ENCODE measurements at regions not wholly inside any gene's neighbourhood (a gene's known extent, or its start where the extent isn't known, plus 50 kb on each side); places are given as distances from the start of the nearest gene placed in this dataset.

DNA sequence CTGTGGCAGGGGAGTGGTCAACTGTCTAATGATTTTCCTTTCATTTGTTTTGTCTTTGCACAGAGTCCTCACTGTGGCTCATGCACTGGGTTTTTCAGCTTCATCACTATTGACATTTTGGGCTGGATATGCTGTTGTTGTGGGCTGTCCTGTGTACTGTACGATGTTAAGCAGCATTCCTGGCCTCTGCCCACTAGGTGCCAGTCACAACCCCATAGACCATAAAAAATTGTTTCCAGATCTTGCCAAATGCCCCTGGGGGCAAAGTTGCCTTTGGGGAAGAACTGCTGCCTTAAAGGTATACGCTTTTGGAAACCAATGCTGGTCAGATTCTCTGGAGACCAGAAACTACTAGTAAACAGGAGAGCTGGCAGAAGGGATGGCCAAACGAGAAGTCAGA lies 310.4 kb downstream of the SPRY2 start:
- TF ChIP-seq POLR2AphosphoS5 (IDR thresholded peaks at IDR 0.05; ENCODE audit: low read depth, low read length) (no peak), SIN3A (IDR thresholded peaks at IDR 0.05; ENCODE audit: borderline replicate concordance, insufficient read depth, low read length) (no peak), TAF1 (IDR thresholded peaks at IDR 0.05; ENCODE audit: borderline replicate concordance, insufficient read depth, low read length) (no peak)
- TF ChIP-seq, protein P1, sequence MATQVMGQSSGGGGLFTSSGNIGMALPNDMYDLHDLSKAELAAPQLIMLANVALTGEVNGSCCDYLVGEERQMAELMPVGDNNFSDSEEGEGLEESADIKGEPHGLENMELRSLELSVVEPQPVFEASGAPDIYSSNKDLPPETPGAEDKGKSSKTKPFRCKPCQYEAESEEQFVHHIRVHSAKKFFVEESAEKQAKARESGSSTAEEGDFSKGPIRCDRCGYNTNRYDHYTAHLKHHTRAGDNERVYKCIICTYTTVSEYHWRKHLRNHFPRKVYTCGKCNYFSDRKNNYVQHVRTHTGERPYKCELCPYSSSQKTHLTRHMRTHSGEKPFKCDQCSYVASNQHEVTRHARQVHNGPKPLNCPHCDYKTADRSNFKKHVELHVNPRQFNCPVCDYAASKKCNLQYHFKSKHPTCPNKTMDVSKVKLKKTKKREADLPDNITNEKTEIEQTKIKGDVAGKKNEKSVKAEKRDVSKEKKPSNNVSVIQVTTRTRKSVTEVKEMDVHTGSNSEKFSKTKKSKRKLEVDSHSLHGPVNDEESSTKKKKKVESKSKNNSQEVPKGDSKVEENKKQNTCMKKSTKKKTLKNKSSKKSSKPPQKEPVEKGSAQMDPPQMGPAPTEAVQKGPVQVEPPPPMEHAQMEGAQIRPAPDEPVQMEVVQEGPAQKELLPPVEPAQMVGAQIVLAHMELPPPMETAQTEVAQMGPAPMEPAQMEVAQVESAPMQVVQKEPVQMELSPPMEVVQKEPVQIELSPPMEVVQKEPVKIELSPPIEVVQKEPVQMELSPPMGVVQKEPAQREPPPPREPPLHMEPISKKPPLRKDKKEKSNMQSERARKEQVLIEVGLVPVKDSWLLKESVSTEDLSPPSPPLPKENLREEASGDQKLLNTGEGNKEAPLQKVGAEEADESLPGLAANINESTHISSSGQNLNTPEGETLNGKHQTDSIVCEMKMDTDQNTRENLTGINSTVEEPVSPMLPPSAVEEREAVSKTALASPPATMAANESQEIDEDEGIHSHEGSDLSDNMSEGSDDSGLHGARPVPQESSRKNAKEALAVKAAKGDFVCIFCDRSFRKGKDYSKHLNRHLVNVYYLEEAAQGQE (IDR thresholded peaks at IDR 0.05; ENCODE audit: insufficient read depth in 1 of 2, low read depth in 2 of 2, low read length in 2 of 2), result no peak

All from PFSK-1 (cell line).